ENCODE measurements at regions not wholly inside any gene's neighbourhood (a gene's known extent, or its start where the extent isn't known, plus 50 kb on each side); places are given as distances from the start of the nearest gene placed in this dataset.

DNA sequence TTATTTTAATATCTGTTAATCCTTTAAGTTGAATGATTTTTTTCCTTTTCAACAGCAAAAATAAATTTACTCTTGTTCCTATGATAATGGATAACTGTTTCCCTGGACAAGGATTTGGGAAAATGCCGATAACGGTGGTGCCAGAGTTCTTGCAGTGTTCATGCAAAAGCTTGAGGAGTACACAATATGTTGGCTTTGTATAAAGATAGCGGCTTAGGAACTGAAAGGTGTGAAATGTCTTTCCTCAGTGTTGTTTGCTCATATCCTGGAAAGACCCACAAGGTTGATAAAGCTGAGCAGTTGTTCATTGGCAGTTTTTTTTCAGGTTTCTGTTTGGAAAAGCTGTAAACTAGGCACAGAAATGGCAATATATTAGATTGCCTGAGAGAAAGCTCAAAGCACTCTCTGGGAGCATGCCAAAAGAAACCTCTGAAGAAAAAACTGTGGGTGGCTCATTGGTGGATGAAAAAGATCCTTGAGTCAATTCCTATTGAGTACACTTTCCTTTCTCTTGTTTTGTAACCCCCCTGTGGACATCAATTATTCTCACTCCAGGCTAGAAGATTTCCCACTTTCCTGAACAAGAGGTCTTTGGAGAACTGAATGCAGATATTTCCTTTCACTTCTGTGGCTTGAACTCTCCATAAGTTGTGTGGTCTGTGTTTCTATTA lies 117.2 kb upstream of the RGMB start:
- FAIRE-seq, result no peak
- no peak for DNase-seq (ENCODE audit: low spot score in 2 of 2)

GRCh38 chr5:98656796-98657195 lies 116.7 kb upstream of the RGMB start:
- DNase-seq (ENCODE audit: low spot score in 2 of 2), result no peak

GRCh38 chr5:98657559-98657958 lies 115.9 kb upstream of the RGMB start:
- DNase-seq (ENCODE audit: low spot score in 2 of 2) (no peak), FAIRE-seq (no peak)

More at GRCh38 chr5:98656796-98657195, 116.7 kb upstream of the RGMB start:
- FAIRE-seq, result no peak

GRCh38 chr5:98663521-98663920 lies 109.9 kb upstream of the RGMB start:
- FAIRE-seq (no peak), DNase-seq (ENCODE audit: low spot score in 2 of 2) (no peak)

- DNase-seq (ENCODE audit: low spot score in 2 of 2) (no peak), FAIRE-seq (no peak)
Observed at GRCh38 chr5:98664736-98665135, 108.7 kb upstream of the RGMB start.

DNA sequence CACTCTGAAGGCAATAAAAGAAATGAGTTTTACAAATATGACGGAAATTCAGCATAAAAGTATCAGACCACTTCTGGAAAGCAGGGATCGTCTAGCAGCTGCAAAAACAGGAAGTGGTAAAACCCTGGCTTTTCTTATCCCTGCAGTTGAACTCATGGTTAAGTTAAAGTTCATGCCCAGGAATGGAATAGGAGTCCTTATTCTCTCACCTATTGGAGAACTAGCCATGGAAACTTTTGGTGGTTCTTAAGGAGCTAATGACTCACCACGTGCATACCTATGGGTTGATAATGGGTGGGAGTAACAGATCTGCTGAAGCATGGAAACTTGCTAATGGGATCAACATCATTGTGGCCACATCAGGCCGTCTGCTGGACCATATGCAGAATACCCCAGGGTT lies 93.5 kb upstream of the RGMB start:
- no peak for DNase-seq (ENCODE audit: low spot score in 2 of 2)

GRCh38 chr5:98690002-98690401 lies 83.5 kb upstream of the RGMB start:
- DNase-seq (ENCODE audit: low spot score in 2 of 2) (no peak), FAIRE-seq (no peak)

More for the DNA sequence above, 93.5 kb upstream of the RGMB start:
- no peak for FAIRE-seq

DNA sequence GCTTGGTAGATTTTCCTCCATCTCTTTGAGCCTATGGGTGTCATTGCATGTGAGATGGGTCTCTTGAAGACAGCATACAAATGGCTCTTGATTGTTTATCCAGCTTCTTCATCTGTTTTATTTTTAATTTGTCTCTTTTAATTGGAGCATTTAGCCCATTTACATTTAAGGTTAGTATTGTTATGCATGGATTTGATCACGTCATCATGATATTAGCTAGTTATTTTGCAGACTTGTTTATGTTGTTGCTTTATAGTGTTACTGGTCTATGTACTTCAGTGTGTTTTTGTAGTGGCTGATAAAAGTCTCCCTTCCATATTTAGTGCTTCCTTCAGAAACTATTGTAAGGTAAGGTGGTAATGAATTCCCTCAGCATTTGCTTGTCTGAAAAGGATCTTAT lies 78.6 kb upstream of the RGMB start:
- DNase-seq (ENCODE audit: low spot score in 2 of 2) (no peak), FAIRE-seq (no peak)

- FAIRE-seq, result no peak
Observed at GRCh38 chr5:98698359-98698758, 75.1 kb upstream of the RGMB start.

DNA sequence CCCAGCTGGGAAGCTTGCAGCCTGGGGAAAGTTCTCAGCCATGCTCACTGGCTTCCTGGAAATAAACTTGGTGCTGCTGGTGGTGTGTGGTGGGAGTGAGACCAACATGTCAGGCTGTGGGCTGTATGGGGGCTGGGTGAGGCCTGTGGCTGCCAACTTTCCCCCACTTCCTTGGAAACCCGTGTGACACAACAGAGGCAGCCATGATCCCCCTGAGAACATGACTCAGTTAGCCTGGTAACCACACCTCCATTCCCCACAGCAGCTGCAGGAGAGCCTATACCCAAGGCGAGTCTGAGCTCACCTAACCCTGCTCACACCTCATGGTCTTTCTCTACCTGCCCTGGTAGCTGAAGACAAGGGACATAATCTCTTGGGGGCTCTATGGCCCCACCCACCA lies 72.7 kb upstream of the RGMB start:
- no peak for DNase-seq (ENCODE audit: low spot score in 2 of 2)
- FAIRE-seq, result no peak

More at GRCh38 chr5:98698359-98698758, 75.1 kb upstream of the RGMB start:
- no peak for DNase-seq (ENCODE audit: low spot score in 2 of 2)

- no peak for FAIRE-seq
Observed at GRCh38 chr5:98705841-98706240, 67.6 kb upstream of the RGMB start.

DNA sequence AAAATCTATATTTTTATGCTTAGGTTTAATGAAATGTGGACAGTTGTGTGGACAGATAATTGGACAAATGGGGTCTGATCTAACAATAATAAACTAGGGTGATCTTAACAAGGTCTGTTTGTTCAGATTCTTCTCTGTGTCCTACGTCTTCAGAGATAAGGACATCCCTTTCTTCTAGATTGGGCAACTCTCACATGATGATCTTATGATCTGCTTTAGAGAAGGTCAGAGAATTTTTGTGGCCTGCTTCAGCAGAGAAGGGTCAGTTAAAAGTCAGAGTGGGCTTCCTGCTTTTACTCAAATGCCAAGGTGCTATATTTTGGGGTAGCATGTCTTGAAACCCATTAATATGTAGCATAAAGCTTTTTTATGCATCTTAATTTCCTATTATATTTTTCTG lies 63.8 kb upstream of the RGMB start:
- no peak for FAIRE-seq

More at GRCh38 chr5:98705841-98706240, 67.6 kb upstream of the RGMB start:
- DNase-seq (ENCODE audit: low spot score in 2 of 2), result no peak

GRCh38 chr5:98713027-98713426 lies 60.4 kb upstream of the RGMB start:
- no peak for DNase-seq (ENCODE audit: low spot score in 2 of 2)

More for the DNA sequence above, 63.8 kb upstream of the RGMB start:
- no peak for DNase-seq (ENCODE audit: low spot score in 2 of 2)

GRCh38 chr5:98713856-98714255 lies 59.6 kb upstream of the RGMB start:
- DNase-seq (ENCODE audit: low spot score in 2 of 2), result no peak
- no peak for FAIRE-seq

More at GRCh38 chr5:98713027-98713426, 60.4 kb upstream of the RGMB start:
- no peak for FAIRE-seq

GRCh38 chr5:98714710-98715288 lies 58.7 kb upstream of the RGMB start:
- DNase-seq (ENCODE audit: low spot score in 2 of 2) (no peak), FAIRE-seq (no peak)

- FAIRE-seq, result no peak
Observed at GRCh38 chr5:98721231-98721928, 52.1 kb upstream of the RGMB start.

GRCh38 chr5:98722188-98722587 lies 51.3 kb upstream of the RGMB start:
- no peak for DNase-seq (ENCODE audit: low spot score in 2 of 2)
- no peak for FAIRE-seq

More at GRCh38 chr5:98721231-98721928, 52.1 kb upstream of the RGMB start:
- DNase-seq (ENCODE audit: low spot score in 2 of 2), result no peak

DNA sequence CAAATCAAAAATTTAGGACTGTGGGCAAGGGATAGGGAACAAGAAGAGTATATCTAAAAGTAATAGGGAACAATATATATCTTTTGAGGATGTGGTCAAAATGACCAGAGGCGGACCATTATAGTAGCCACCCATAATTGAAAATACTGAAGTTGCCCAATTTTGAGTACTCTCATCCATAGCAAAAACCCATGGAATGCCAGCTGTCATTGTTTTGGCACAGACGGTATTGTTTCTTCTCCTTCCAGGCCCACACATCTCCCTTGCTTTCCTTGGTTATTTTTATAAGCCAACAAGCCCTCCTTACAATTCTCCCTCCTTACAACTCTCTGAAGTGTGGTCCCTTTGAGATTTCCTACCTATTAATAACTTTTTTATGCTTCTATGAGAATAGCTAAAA lies 50.4 kb upstream of the RGMB start:
- FAIRE-seq (no peak), DNase-seq (ENCODE audit: low spot score in 2 of 2) (no peak)
